ENCODE measurements at regions not wholly inside any gene's neighbourhood (a gene's known extent, or its start where the extent isn't known, plus 50 kb on each side); places are given as distances from the start of the nearest gene placed in this dataset.

GRCh38 chr2:236739663-236740062 lies 170.0 kb downstream of the ACKR3 start:
- no peak for FAIRE-seq
- TF ChIP-seq, protein P1, sequence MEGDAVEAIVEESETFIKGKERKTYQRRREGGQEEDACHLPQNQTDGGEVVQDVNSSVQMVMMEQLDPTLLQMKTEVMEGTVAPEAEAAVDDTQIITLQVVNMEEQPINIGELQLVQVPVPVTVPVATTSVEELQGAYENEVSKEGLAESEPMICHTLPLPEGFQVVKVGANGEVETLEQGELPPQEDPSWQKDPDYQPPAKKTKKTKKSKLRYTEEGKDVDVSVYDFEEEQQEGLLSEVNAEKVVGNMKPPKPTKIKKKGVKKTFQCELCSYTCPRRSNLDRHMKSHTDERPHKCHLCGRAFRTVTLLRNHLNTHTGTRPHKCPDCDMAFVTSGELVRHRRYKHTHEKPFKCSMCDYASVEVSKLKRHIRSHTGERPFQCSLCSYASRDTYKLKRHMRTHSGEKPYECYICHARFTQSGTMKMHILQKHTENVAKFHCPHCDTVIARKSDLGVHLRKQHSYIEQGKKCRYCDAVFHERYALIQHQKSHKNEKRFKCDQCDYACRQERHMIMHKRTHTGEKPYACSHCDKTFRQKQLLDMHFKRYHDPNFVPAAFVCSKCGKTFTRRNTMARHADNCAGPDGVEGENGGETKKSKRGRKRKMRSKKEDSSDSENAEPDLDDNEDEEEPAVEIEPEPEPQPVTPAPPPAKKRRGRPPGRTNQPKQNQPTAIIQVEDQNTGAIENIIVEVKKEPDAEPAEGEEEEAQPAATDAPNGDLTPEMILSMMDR (IDR thresholded peaks at IDR 0.05; ENCODE audit: insufficient read depth, missing control alignments): no peak
- no peak for DNase-seq (ENCODE audit: insufficient read length, low spot score)

GRCh38 chr2:236740506-236740905 lies 170.9 kb downstream of the ACKR3 start:
- FAIRE-seq: no peak
- TF ChIP-seq, protein P1 (IDR thresholded peaks at IDR 0.05; ENCODE audit: insufficient read depth, missing control alignments): no peak
- DNase-seq (ENCODE audit: insufficient read length, low spot score): no peak

DNA sequence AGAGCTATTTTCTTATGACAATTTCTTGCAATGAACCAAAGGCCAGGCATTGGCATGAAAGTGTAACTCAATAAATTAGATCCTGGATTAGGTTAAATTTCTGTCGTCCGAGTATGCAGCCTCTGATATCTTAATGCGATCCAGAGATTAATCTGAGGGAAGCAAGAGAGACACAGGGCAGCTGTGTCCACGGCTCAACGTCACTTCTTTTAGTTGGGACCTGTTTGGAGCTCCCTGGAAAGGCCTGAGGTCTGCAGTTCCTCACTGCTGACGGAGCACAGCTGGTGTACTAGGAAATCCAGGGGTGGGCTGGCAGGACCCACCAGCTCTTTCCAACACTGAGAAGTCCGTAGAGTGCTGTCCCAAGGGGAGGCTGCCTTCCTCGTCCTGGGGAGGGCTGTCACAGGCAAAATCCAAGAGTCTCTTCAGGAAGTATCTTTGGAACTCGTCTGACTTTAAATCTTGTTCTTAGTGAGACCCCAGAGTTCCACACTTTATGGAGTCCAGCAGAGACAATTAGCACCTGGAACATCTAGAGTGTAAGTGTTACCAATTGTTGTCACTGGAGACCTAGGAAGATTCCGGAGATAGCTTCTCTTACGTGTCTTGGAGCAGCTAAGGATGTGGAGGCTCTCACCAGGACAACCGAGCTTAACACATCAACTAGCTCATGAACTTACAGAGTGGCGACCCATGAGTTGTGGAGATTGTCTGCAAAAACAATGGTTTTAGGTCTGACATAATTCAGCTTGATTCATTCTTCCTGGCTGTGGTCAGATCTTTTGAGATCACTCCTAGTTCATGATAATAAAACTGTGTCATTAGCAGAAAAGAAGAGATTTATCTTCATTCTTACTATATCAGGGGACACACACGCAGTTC lies 173.7 kb downstream of the ACKR3 start:
- TF ChIP-seq, protein P1 (IDR thresholded peaks at IDR 0.05; ENCODE audit: insufficient read depth, missing control alignments): no peak
- DNase-seq (ENCODE audit: insufficient read length, low spot score): no peak
- FAIRE-seq: no peak

DNA sequence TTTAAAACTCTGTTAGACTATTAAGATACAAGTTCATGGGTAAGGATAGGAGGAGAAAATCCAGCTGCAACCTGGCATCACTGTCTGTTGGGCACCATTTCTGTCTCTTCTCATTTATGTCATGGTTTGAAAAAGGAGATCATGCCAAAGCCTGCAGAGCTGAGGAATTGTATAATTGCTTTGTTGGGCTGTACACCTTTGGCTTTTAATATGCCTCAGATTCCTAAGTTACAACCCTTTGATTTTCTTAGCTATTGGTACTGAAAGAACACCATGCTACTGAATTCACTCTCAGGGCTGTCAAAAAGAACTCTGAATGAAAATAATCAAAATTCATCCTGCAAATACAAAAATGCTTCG lies 174.3 kb downstream of the ACKR3 start:
- TF ChIP-seq, protein P1 (IDR thresholded peaks at IDR 0.05; ENCODE audit: insufficient read depth, missing control alignments): no peak
- FAIRE-seq (no peak), DNase-seq (ENCODE audit: insufficient read length, low spot score) (no peak)

- TF ChIP-seq, protein P1 (IDR thresholded peaks at IDR 0.05; ENCODE audit: insufficient read depth, missing control alignments): no peak
- no peak for FAIRE-seq
- DNase-seq (ENCODE audit: insufficient read length, low spot score): no peak
Measured at GRCh38 chr2:236744281-236744705, 174.7 kb downstream of the ACKR3 start.

- TF ChIP-seq, protein P1 (IDR thresholded peaks at IDR 0.05; ENCODE audit: insufficient read depth, missing control alignments): no peak
- no peak for FAIRE-seq
Measured at GRCh38 chr2:236744716-236745115, 175.1 kb downstream of the ACKR3 start.

More at GRCh38 chr2:236744716-236745115, 175.1 kb downstream of the ACKR3 start:
- no peak for DNase-seq (ENCODE audit: insufficient read length, low spot score)
